ENCODE measurements at regions not wholly inside any gene's neighbourhood (a gene's known extent, or its start where the extent isn't known, plus 50 kb on each side); places are given as distances from the start of the nearest gene placed in this dataset.

DNA sequence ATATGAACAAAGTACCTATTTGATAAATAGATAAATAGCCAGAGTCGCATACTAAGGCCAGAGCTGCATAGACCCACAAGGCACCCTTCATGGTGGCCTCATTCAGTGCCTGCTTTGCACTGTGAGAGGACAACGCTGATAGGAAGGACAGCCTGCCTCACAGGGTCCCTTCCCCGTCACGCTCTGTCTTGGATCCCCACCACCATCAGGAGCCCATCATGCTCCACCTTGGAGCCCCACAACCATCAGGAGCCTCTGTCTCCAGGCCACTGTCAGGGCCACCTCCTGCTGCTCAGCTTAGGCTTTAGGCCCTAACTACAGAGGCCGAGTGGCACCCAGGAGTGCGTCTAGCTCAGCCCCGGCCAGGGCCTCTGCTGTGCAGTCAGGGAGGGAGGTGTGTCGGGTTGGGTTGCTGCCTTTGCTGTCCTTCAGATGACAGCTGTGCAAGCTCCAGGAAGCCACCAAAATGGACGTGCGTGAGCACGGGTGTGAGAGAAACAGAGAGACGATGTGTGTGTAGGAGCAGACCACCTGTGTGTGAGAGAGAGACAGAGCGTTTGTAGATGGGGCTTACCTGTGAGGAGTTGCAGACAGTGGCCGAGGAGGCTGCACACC lies 516.9 kb downstream of the GLRX3 start:
- TF ChIP-seq, protein P1, sequence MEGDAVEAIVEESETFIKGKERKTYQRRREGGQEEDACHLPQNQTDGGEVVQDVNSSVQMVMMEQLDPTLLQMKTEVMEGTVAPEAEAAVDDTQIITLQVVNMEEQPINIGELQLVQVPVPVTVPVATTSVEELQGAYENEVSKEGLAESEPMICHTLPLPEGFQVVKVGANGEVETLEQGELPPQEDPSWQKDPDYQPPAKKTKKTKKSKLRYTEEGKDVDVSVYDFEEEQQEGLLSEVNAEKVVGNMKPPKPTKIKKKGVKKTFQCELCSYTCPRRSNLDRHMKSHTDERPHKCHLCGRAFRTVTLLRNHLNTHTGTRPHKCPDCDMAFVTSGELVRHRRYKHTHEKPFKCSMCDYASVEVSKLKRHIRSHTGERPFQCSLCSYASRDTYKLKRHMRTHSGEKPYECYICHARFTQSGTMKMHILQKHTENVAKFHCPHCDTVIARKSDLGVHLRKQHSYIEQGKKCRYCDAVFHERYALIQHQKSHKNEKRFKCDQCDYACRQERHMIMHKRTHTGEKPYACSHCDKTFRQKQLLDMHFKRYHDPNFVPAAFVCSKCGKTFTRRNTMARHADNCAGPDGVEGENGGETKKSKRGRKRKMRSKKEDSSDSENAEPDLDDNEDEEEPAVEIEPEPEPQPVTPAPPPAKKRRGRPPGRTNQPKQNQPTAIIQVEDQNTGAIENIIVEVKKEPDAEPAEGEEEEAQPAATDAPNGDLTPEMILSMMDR (IDR thresholded peaks at IDR 0.05): no peak
- no peak for TF ChIP-seq POLR2A (IDR thresholded peaks at IDR 0.05)
- H3K9me3 ChIP-seq: no peaks in the 10 kb centered on the region
- ATAC-seq (peak in 1 of 4 donors; percentile 13), DNase-seq (peak in 1 of 3 donors; percentile 27)
- H3K27me3 ChIP-seq: no peaks in the 10 kb centered on the region
- no peaks in the 10 kb centered on the region for H3K36me3 ChIP-seq
- WGBS (ENCODE audit: insufficient coverage, low coverage, low lambda C conversion rate, missing lambda C conversion rate): 65% methylated on average over 2 of the region's 14 CpGs
- no peaks in the 10 kb centered on the region for H3K4me1 ChIP-seq
- H3K27ac ChIP-seq: no peak overlapping the region
- H3K4me3 ChIP-seq: no peak overlapping the region
- intact Hi-C loops (cut with DNase I): no loop called here

DNA sequence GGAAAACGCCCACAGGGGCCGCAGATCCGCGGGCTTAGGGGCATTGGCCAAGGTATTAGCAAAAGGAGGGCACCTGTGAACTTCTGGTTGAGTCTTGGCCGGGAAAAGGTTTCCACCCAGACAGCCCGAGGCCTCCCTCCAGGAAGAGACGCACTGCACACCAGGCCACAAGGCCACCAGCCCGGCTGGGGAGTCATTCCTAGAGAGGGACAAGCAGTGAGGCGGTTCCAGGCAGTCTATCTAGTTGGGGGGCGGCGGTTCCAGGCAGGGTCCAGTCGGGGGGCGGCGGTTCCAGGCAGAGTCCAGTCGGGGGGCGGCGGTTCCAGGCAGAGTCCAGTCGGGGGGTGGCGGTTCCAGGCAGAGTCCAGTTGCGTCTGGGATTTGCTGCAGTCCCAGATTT lies 518.5 kb downstream of the GLRX3 start:
- no peaks in the 10 kb centered on the region for H3K9me3 ChIP-seq
- H3K4me1 ChIP-seq: no peaks in the 10 kb centered on the region
- no CpG with 5 or more reads among the region's 20 CpGs for WGBS (ENCODE audit: insufficient coverage, low coverage, low lambda C conversion rate, missing lambda C conversion rate)
- intact Hi-C loops (cut with DNase I): no loop called here
- TF ChIP-seq POLR2A (IDR thresholded peaks at IDR 0.05): no peak
- TF ChIP-seq, protein P1 (IDR thresholded peaks at IDR 0.05): no peak
- peak in 1 of 3 donors; percentile 40 for DNase-seq
- H3K27ac ChIP-seq: no peak overlapping the region
- H3K4me3 ChIP-seq: no peak overlapping the region
- ATAC-seq: no peak
- no peaks in the 10 kb centered on the region for H3K27me3 ChIP-seq
- H3K36me3 ChIP-seq: no peaks in the 10 kb centered on the region

DNA sequence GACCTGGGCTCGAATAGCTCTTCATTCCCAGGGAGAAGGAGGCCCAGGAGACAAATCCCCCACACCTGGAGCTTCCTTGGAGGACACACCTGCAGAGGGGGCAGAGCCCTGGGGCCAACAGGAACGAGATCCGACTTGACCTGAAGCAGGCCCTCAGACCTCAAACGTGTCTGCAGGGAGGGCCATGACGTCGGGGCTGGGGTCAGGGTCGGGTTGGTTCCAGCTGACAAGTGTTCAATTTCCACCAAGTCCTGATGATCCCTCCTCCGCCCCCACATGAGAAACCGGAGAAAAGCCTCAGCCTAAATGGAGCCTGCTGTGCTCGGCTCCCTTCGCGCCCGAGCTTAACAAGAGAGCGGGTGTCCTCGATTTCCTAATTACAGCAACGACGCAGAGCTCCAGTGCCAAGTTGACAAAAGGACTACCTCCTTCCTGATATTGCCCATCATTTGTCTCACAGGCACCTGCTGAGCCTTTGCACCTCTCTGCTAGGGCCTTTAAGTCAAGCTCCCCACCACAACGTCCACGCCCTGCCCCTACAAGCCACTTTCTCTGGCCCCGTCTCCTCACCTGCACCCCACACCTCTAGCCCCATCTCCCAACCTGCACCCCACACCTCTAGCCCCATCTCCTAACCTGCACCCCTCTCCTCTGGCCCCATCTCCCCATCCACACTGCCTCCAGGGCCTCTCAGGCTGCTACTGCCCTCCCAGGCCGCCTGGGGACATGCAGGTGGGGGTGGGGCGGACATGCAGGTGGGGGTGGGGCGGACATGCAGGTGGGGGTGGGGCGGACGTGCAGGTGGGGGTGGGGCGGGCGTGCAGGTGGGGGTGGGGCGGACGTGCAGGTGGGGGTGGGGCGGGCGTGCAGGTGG lies 519.4 kb downstream of the GLRX3 start:
- peak in 1 of 3 donors; percentile 40 for DNase-seq
- H3K27ac ChIP-seq: no peak overlapping the region
- no peak overlapping the region for H3K4me3 ChIP-seq
- no peaks in the 10 kb centered on the region for H3K36me3 ChIP-seq
- 59% methylated on average over 8 of the region's 31 CpGs for WGBS (ENCODE audit: insufficient coverage, low coverage, low lambda C conversion rate, missing lambda C conversion rate)
- TF ChIP-seq, protein P1 (IDR thresholded peaks at IDR 0.05): no peak
- no peak for TF ChIP-seq POLR2A (IDR thresholded peaks at IDR 0.05)
- no peaks in the 10 kb centered on the region for H3K9me3 ChIP-seq
- ATAC-seq: no peak
- intact Hi-C loops (cut with DNase I): no loop called here
- H3K4me1 ChIP-seq: no peaks in the 10 kb centered on the region
- no peaks in the 10 kb centered on the region for H3K27me3 ChIP-seq

DNA sequence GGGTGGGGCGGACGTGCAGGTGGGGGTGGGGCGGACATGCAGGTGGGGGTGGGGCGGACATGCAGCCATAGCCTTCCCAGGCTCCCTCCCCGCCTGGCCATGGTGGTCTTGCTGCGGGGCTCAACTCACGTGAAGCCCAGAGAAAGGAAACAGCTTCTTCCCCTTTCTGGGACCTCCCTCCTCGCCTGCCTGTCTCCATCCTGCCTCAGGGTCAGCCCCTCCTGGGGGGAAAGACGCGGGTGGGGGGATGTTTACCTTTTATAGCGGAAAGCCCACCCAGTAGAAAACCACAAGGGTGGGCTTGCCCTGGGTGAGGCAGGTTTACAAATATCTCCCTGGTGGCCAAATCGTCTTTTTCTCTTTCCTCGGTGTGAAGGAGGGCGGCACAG lies 520.0 kb downstream of the GLRX3 start:
- ATAC-seq (peak in 1 of 4 donors; percentile 26), DNase-seq (peak in 1 of 3 donors; percentile 38)
- Histone ChIP-seq H3K9me3 (no peaks in the 10 kb centered on the region), H3K27me3 (no peaks in the 10 kb centered on the region), H3K4me3 (no peak overlapping the region), H3K27ac (no peak overlapping the region), H3K4me1 (no peaks in the 10 kb centered on the region), H3K36me3 (no peaks in the 10 kb centered on the region)
- TF ChIP-seq POLR2A (IDR thresholded peaks at IDR 0.05): no peak
- TF ChIP-seq, protein P1 (IDR thresholded peaks at IDR 0.05): no peak
- intact Hi-C loops (cut with DNase I): no loop called here
- WGBS (ENCODE audit: insufficient coverage, low coverage, low lambda C conversion rate, missing lambda C conversion rate): 53% methylated on average over 6 of the region's 14 CpGs

Measured in right lobe of liver (tissue), 6 donors.